ENCODE measurements at regions not wholly inside any gene's neighbourhood (a gene's known extent, or its start where the extent isn't known, plus 50 kb on each side); places are given as distances from the start of the nearest gene placed in this dataset.

DNA sequence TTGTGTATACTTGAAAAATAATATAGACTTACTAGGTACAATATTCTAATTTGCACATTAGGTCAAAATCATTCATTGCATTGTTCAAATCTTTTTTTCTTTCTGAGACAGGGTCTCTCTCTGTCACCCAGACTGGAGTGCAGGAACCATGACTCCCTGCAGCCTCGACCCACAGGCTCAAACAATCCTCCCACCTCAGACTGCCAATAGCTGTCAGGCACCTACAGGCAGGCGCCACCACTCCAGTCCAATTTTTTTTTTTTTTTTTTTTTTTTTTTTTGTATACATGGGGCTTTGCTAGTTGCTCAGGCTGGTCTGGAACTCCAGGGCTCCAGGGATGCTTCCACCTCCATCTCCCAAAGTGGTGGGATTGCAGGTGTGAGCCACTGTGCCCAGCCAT lies 656.9 kb downstream of the KCNT2 start:
- Histone ChIP-seq H3K27me3 (no peaks in the 10 kb centered on the region), H3K4me1 (no peaks in the 10 kb centered on the region), H3K9me3 (no peaks in the 10 kb centered on the region), H3K4me3 (no peak overlapping the region), H3K27ac (no peak overlapping the region), H3K36me3 (no peaks in the 10 kb centered on the region)
- DNase-seq (no peak), ATAC-seq (no peak)
- intact Hi-C loops (cut with DNase I) = no loop called here
- no peak for TF ChIP-seq CTCF (IDR thresholded peaks at IDR 0.05)

DNA sequence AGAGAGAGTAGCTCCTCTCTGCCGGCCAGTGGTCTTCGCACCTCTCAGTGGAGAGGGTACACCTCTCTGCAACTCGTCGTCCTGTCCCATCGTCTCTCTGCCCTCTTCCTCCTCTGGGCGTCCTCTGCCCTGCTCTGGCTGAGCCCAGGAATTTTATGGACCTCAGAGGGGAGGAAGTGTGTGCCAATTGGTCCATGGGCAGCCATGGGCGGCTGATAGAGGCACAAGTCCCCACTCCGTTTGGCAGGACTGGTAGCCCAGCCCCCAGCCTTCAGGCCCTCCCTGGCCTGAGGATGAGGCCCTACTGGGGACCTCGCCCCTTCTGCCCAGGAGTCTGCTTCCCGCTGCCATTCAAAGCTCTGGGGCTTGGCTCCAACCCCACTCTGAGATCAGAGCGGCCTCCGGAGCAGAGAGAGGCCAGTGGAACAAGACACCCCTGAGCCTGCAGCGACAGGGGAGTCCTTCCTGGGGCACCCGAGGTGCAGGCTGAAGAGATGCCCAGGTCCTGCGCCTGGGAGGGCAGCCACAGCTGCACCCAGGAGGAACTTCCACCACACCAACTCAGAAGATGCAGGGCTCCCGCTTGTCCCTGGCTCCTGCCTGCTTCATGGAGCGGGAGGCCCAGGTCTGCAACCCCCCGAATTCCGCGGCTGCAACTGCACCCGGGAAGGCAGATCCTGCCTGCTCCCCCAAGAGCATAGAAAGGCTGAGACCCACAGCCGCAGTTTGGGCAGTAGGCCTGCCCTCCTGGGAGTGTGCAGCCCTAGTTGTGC lies 659.9 kb downstream of the KCNT2 start:
- no peaks in the 10 kb centered on the region for H3K4me1 ChIP-seq
- ATAC-seq (no peak), DNase-seq (peak in 1 of 4 donors; percentile 50)
- no peaks in the 10 kb centered on the region for H3K9me3 ChIP-seq
- intact Hi-C loops (cut with DNase I) = no loop called here
- H3K36me3 ChIP-seq = no peaks in the 10 kb centered on the region
- TF ChIP-seq CTCF (IDR thresholded peaks at IDR 0.05) = no peak
- H3K27ac ChIP-seq = no peak overlapping the region
- no peak overlapping the region for H3K4me3 ChIP-seq
- H3K27me3 ChIP-seq = no peaks in the 10 kb centered on the region

- intact Hi-C loops (cut with DNase I) = no loop called here
- no peak for DNase-seq
Observed at GRCh38 chr1:195946500-195946899, 661.7 kb downstream of the KCNT2 start.

DNA sequence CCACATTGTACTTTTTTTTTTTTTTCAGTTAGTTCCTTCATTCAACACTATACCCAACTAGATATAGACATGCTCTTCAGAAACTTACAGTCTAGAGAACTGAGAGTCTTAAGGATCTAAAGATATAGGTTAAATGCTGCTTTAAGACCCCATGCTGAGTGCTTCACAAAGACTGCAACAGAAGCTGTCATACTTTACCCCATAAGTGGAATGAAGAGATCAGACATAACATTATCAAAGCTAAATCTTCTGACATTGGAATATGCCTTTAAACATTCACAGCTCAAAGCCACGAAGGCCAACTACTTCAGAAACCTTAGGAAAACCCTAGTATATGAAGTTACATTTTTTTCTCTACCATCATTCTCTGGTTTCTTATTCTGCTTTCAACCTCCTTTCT lies 666.4 kb downstream of the KCNT2 start:
- intact Hi-C loops (cut with DNase I) = no loop called here
- Histone ChIP-seq H3K27ac (no peak overlapping the region), H3K27me3 (no peaks in the 10 kb centered on the region), H3K4me3 (no peak overlapping the region), H3K9me3 (no peaks in the 10 kb centered on the region), H3K4me1 (no peaks in the 10 kb centered on the region), H3K36me3 (no peaks in the 10 kb centered on the region)
- ATAC-seq = no peak
- no peak for DNase-seq
- TF ChIP-seq CTCF (IDR thresholded peaks at IDR 0.05) = no peak

More at GRCh38 chr1:195946500-195946899, 661.7 kb downstream of the KCNT2 start:
- Histone ChIP-seq H3K36me3 (no peaks in the 10 kb centered on the region), H3K27ac (no peak overlapping the region), H3K9me3 (no peaks in the 10 kb centered on the region), H3K27me3 (no peaks in the 10 kb centered on the region), H3K4me1 (no peaks in the 10 kb centered on the region), H3K4me3 (no peak overlapping the region)
- no peak for TF ChIP-seq CTCF (IDR thresholded peaks at IDR 0.05)
- ATAC-seq = no peak

GRCh38 chr1:195941314-195941713 lies 666.9 kb downstream of the KCNT2 start:
- intact Hi-C loops (cut with DNase I) = no loop called here
- DNase-seq = no peak
- ATAC-seq = no peak
- no peak overlapping the region for H3K27ac ChIP-seq
- H3K9me3 ChIP-seq = no peaks in the 10 kb centered on the region
- no peaks in the 10 kb centered on the region for H3K4me1 ChIP-seq
- no peak for TF ChIP-seq CTCF (IDR thresholded peaks at IDR 0.05)
- no peaks in the 10 kb centered on the region for H3K36me3 ChIP-seq
- H3K27me3 ChIP-seq = no peaks in the 10 kb centered on the region
- no peak overlapping the region for H3K4me3 ChIP-seq

Measured in left lung (tissue), 4 donors.